ENCODE measurements at regions not wholly inside any gene's neighbourhood (a gene's known extent, or its start where the extent isn't known, plus 50 kb on each side); places are given as distances from the start of the nearest gene placed in this dataset.
A peak's percentile ranks its signal among the peaks of the same experiment; 100 is the strongest.

- DNase-seq: no peak
Observed at GRCh38 chr13:84931264-84931663, 868.0 kb downstream of the SLITRK6 start.

- no peak for DNase-seq
Observed at GRCh38 chr13:84927442-84928169, 871.6 kb downstream of the SLITRK6 start.

- DNase-seq: no peak
Observed at GRCh38 chr13:84925443-84925842, 873.8 kb downstream of the SLITRK6 start.

DNA sequence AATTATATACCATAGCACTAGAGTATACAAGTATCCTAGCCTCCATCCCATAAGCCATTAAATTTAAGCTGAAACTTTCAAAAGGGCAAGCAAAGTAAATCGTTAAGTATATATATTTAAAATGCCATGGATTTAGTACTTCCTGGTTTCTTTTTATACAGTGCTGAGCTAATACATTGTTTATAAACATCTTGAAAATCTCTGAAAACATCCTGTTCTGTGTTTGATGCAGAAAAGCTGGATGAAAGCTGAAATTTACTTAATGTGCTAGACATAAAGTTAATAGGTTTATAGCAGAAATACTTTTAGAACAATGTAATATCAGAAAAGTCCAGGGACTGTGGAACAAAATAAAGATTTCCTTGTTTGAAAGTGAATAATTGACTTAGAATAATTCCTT lies 875.4 kb downstream of the SLITRK6 start:
- no peak for DNase-seq

DNA sequence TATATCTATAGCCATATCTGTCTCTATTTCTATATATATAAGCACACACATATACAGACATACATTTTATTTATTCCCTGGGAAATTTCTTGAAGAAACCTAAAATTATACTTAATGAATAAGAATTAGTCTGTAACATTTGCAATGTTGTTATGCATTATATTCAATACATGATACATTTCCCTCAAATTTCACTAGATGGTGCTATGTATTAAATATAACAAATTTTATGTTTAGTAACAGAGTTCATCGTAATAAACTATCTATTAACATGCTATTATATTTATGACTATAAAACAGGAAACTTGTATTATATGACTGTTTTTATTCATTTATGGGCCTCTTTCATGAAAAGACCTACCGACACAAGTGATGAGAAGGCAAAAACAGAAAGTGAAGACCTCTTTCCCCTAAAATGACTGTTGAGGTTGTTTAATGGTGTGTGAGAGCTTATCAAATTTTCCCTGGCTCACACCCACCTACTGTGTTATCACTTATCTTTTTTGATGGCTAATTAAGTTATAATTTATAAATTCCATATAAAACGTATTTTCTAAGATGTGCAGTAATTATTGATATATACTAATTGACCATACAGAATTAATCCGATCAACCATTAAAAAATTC lies 881.9 kb downstream of the SLITRK6 start:
- DNase-seq: no peak

GRCh38 chr13:84912720-84913119 lies 886.5 kb downstream of the SLITRK6 start:
- DNase-seq: no peak

DNA sequence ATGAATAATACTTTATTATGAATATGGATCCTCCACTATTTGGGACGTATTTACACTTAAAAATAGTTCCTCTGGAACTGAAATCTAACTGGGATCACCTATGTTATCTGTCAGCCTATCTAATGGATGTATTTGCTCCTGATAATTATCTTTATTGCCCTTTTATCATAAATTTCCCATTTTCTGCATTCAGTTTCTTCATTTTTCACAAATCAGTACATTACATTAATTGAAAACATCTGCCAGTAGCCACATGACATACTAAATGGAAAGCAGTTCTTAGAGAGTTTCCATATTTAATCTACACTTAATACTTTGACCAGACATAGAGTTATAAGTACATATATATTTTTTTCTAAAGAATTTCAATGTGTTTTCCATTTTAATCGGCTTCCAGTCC lies 888.8 kb downstream of the SLITRK6 start:
- DNase-seq: no peak

- no peak for DNase-seq
Observed at GRCh38 chr13:84903391-84903790, 895.8 kb downstream of the SLITRK6 start.

- no peak for DNase-seq
Observed at GRCh38 chr13:84902243-84902642, 897.0 kb downstream of the SLITRK6 start.

GRCh38 chr13:84896128-84896527 lies 903.1 kb downstream of the SLITRK6 start:
- peak; percentile 40 for DNase-seq

GRCh38 chr13:84894749-84895148 lies 904.5 kb downstream of the SLITRK6 start:
- DNase-seq: no peak

DNA sequence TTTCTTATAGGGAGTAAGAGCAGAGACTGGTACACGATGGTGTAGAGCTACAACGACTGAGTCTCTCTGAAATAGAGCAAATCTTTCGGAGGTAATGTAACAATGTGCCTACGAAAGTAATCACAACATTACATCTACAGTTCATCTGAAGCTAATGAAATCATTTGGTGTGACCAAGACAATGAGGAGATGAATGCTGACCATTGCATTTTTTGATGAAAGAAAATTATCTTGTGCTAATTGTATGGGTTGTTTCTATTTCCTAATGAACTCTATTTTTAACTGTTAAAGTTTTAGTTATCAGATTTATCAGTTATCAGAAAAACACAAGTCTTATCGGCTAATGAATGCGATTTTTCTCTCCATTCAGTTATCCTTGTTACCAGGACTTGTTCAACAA lies 913.4 kb downstream of the SLITRK6 start:
- no peak for DNase-seq

- no peak for DNase-seq
Observed at GRCh38 chr13:84873951-84874350, 925.3 kb downstream of the SLITRK6 start.

- DNase-seq: no peak
Observed at GRCh38 chr13:84870190-84870589, 929.0 kb downstream of the SLITRK6 start.

DNA sequence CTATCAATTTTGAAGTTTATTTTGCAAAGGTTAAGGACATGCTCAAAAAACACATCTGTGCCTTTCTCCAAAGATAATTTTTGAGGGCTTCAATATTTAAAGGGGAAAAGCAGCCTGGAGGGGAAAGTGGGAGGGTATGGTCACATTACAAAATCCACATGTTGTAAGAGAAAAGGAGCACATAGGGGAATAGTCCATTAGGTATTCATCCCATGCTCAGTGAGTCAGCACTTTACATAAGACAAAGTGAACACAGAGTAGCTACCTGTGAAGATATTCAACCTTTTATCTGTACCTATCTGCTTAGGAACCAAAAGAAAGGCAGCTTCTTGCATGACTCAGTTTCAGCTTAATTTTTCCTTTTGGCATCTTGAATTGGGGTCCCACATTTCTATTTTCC lies 932.0 kb downstream of the SLITRK6 start:
- no peak for DNase-seq

GRCh38 chr13:84865783-84866221 lies 933.4 kb downstream of the SLITRK6 start:
- DNase-seq: peak; percentile 72

DNA sequence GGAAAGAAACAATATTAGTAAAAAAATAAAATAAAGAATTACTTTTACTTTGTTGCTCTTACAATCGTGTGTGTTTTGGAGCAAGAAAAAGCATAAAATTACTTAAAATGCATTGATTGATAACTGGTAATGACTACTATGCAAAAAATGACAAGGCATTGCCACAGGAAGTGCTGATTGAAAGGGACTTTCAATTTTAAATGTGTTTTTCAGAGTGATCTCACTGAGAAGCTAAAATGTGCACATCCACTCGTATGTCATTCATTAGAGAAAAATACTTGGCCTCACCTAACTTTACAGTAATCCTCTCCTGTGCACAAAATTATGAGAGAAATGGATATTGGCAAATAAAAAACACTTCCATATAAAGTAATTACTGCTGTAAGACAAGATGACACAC lies 934.9 kb downstream of the SLITRK6 start:
- no peak for DNase-seq

DNA sequence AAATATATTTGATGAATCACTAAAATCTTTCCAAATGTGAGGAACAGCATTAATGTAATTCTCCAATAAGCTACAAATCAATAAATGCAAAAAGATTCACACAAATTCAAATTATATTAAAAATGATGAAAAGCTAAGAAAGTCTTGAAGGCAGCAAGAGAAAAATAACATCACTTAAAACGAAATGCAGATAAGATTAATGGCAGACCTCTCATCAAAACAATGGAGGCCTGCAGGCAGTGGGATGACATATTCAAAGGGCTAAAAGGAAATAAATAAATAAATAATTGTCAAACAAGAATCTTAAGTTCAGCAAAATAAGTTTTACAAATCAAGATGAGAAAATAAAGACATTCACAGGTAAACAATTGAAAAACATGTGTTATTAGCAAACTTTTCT lies 952.1 kb downstream of the SLITRK6 start:
- DNase-seq: no peak

- no peak for DNase-seq
Observed at GRCh38 chr13:84845907-84846619, 953.2 kb downstream of the SLITRK6 start.

GRCh38 chr13:84844473-84844872 lies 954.7 kb downstream of the SLITRK6 start:
- DNase-seq: no peak

DNA sequence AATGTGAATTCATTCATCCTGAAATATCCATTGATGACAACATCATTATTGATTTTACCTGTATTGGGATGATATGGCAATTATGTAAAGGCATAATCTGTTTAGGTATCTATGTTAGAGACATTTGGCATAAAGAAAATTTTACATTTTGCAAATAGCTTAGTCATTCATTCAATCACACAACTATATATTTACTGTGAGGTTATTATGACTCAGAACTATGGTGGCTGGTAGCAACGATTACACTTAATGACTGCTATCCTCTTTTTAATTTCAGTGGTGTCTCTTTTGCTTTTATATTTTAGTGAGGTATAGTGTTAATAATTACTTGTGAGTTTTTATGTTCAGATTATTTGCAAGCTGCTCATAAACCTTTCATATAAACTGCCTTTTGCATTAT lies 955.9 kb downstream of the SLITRK6 start:
- no peak for DNase-seq

DNA sequence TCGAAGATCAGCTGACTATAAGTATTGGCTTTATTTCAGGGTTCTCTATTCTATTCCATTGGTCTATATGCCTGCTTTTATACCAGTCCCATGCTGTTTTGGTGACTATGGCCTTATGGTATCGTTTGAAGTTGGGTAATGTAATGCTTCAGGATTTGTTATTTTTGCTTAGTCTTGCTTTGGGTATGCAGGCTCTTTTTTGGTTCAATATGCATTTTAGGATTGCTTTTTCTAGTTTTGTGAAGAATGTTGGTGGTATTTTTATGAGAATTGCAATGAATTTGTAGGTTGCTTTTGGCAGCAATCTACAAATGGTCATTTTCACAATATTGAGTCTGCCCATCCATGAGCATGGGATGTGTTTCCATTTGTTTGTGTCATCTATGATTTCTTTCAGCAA lies 951.9 kb upstream of the SLITRK1 start:
- no peak for DNase-seq

GRCh38 chr13:84831666-84832657 lies 949.7 kb upstream of the SLITRK1 start:
- DNase-seq: no peak
